Hematopoietic multipotent progenitor cell (in vitro differentiated cells): ENCODE measurements at regions not wholly inside any gene's neighbourhood (a gene's known extent, or its start where the extent isn't known, plus 50 kb on each side); places are given as distances from the start of the nearest gene placed in this dataset.
A peak's percentile ranks its signal among the peaks of the same experiment; 100 is the strongest.

ENCODE experiments used
- DNase-seq, 3 donors: peaks; one replicate each; pipeline ENCODE4 v3.0.0-alpha.2; 2011 to 2015; ENCODE audit warnings: low read depth in 2 of 3, low spot score in 2 of 3

- DNase-seq, result no peak
Measured at GRCh38 chr5:30620481-30621085, 572.9 kb upstream of the CDH6 start.

DNA sequence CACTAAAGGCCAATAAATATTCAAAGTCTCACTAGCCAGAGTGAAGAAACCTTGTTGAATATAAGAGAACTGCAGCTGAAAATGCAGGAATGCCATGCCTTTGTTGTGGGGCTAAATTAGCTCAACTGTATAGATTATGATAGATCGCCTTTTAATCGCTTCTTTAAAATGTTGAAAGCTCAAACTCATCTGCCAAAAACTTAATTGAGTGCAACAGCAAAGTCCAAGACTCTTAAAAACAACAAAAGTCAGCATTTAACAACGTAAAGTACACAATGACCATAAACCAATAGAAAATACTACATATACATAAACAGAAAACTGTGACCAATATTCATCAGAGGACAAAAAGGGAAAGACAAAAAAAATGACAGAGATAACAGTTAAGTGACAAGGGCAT, 585.0 kb upstream of the CDH6 start:
- DNase-seq, result no peak

DNA sequence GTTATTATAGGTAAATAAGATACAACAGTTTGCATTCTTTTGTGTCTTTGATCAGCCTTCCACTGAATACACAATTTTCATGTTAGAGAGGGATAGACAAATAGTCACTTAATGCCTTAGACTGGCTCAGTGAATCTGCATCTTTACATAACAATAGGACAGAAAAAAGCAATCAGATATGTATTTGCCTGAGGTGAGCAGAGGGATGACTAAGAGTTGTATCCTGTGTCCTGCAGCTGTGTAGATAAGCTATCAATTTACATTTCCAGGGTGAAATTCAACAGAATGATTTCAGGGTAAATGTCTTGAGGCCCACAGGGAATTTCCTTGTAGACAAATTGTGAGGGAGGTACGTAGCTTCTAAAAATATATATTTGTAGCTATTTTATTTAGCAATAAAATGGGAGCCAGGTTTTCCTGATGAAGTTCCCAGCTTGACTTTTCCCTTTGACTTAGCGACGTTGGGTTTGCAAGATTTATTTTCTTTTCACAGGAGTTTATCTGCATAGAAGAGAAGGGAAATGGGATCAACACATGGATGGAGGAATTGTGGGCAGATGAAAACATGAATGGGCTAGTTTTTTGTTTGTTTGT, 586.1 kb upstream of the CDH6 start:
- no peak for DNase-seq

- no peak for DNase-seq
Measured at GRCh38 chr5:30605693-30606268, 587.7 kb upstream of the CDH6 start.

DNA sequence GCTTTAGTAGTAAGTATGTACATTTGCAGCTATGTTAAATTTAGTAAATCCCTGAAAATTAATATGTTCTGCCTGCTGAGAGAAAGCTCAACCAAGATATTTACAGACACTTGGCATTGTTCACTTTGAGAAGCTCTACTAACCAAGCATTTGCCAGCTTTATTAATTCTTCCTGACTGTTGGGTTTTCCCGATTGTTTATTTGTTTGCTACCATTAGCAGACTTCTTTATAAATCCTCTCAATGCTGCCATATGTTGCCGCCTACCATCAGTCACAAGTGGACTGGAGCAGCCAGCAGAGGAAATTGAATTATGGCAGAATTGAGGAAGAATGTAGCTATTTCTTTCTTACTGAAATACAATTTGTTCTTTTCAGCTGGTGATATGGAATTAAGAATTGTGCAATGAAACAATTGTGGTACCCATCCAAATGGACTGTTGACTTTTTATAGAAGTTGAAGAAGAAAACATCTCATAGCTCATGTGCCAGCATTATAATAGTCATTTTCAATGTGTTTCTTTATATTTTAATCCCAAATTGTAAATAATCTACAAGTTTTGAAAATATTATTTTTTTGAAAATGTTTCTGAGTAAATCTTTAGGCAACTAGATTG, 588.7 kb upstream of the CDH6 start:
- no peak for DNase-seq

DNA sequence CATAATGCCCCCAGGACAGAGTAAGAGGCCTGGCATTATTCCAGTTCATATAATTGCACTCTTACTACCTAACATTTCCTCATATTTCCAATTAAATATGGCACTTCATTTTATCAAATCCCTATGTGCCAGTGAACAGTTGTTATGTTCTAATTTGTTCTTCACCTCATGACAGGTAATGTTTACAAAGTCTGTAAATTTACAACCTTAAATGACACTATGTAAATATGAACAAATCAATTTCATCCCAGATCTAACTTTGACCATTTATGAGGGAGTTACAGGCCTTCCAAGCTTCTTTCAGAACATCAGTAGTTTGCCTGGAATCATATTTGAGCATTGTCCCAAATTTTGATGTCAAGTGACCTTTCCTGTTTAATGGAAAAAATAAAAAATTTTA, 592.6 kb upstream of the CDH6 start:
- no peak for DNase-seq

DNA sequence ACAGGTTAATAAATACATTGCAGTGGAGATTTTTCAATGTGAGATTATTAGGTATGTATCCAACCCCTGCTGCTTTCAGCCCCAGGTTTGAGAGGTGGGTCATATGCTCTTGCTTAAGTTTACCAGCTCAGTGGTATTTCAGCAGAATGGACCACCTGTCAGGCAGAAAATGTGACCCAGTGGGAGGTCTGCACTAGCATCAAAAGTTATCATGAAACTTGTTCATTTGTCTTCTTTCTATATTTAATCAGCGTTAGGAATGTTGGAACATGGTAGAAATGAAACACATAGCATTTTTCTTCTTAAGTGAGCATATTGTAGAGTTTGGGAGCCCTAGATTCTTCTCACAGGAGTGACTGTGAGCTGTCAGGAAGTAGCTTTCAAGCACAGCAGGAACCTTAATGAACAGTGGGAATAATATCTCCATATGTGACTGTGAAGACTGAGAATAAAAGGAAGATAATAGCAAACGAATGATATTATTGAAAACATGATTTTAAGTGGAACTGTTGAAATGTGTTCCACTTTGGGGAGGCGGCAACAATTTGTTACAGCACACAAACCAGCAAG, 596.9 kb upstream of the CDH6 start:
- DNase-seq, result no peak

DNA sequence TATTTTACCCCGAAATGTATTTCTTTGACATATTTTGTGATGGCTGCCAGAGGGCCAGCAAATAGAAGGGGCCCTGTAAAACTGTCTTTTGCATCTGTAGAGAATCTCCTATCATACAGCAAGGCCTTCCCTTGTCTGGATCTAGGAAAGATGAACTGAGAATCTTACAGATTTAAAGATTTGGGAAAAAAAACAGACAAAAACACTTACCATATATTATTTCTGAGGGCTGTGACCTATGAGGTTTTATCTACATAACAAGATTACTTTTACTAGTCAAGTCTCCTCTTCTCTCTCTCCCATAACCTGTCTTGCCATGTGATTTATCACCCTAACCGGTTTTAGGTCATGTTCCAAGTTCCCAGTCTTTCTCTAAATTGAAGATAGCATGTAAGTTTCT, 599.2 kb upstream of the CDH6 start:
- DNase-seq, result no peak

DNA sequence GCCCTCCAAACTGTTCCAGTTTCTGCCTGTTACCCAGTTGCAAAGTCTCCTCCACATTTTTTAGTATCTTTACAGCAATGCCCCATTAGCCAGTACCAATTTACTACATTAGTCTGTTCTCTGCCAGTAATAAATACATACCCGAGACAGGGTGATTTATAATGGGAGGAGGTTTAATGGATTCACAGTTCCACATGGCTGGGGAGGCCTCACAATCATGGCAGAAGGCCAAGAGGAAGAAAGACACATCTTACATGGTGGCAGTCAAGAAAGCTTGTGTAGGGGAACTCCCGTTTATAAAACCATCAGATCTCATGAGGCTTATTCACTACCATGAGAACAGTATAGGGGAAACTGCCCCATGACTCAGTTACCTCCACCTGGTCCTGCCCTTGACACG, 600.7 kb upstream of the CDH6 start:
- DNase-seq, result no peak

GRCh38 chr5:30581198-30581935, 612.1 kb upstream of the CDH6 start:
- no peak for DNase-seq

GRCh38 chr5:30574761-30575160, 618.7 kb upstream of the CDH6 start:
- DNase-seq, result no peak

DNA sequence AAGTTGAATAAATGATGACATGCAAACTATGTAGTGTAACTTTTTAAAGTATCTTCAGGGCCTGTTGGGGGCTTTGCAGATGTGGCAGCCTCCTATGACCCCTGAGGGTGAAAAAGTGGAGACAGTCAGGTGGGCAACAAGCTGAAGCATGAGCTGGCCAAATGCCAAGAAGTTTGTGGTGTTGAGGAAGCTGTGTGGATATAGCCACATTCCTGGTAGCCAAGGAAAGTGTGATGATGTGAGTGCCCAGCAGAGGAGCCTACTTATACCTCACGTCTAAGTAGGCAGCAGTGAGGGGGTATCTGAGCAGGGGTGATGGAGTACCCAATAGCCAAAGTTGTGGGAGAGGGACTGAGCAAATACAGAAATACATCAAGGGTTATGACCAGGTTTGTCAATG, 621.2 kb upstream of the CDH6 start:
- DNase-seq, result peak in 1 of 3 donors; percentile 3

- DNase-seq, result peak in 1 of 3 donors; percentile 3
Measured at GRCh38 chr5:30561771-30562170, 631.7 kb upstream of the CDH6 start.

GRCh38 chr5:30551618-30552017, 641.9 kb upstream of the CDH6 start:
- DNase-seq, result no peak

DNA sequence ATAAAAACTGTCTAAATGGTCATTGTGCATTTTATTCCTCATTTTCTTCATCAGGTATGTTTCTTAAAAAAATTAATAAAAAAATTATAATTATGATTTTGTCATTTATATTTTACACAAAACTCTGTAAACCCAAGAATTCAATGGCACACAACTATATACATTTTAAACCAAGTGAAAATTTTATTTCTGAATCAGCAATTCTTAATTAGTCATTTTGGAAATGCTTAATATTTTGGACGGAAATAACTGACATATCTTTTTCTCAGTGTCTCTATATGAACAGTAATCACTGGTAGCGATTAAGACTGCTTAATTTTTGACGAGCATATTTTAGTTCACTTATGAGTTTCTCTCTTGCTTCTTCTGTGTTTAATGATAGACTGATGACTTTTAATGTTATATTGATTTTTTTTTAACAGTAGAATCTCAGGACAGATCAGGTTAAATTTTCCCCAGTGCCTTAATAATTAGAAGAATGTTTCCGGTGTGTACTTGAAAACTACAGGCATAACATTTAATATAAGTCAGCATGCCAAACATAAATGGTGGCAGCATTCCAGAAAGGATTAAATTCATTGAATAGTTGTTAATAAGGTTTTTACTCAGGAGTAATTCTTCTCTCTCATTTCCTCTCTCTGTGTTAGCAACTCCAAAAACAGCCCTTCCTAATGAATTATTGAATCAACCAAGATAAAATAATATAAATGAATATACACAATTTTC, 644.7 kb upstream of the CDH6 start:
- DNase-seq, result no peak

DNA sequence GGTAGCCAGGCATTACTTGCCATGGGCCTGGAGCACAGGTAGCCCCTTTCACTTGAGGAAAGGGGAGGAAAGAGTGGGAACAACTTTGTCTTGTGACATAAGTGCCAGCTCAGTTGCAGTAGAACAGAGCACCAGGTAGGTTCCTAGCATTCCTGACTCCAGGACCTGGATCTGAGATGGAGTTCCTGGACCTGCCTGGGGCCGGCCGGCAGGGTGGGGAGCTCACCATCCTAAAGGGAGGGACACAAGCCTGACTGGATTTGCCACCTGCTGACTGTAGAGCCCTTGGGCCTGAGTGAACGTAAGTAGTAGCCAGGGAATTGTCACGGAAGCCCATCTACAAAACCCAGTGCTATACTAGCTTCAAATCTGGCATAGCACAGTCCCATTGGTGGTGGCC, 653.3 kb upstream of the CDH6 start:
- no peak for DNase-seq

DNA sequence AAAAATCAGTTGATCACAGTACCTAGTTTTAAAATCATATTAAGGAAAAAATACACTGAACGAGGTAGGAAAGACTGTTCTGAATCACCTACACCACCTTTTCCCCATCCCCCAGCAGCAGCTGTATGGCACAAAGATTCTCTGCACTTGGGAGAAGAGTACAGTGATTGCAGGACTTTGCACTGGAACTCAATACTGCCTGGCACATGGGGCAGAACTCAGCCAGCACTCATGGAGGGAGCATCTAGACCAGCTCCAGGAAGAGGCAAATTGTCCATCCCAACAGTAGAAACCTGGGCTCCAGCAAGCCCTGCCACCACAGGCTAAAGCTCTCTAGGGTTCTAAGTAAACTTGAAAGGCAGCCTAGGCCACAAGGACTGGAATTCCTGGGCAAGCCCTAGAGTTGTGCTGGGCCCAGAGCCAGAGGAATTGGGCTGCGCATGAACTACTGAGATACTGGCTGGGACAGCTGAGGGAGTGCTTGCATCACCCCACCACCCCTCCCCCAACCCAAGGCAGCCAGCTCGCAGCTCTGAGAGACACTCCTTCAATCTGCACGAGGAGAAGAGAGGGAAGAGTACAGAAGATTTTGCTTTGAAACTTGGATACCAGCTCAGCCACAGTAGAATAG, 654.4 kb upstream of the CDH6 start:
- no peak for DNase-seq

DNA sequence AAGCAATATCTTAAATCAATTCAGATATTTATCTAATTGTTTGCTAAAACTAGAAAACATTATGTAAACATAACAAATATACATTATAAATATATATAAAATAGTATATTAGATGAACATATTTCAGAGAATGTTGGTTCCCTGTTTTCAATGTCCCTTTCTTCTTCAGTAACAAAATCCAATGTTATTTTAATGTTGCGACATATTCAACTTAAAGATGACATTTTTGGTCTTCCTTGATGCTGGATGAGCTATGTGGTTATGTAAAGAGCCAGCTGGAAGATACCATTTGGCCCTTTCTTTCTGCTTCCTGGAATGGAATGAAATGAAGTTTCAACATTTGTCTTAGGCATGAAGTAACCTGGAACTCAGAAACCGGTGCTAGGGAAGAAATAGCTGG, 668.1 kb upstream of the CDH6 start:
- no peak for DNase-seq

GRCh38 chr5:30524428-30524827, 669.1 kb upstream of the CDH6 start:
- no peak for DNase-seq

- no peak for DNase-seq
Measured at GRCh38 chr5:30523061-30523460, 670.4 kb upstream of the CDH6 start.
